ENCODE measurements at regions not wholly inside any gene's neighbourhood (a gene's known extent, or its start where the extent isn't known, plus 50 kb on each side); places are given as distances from the start of the nearest gene placed in this dataset.

DNA sequence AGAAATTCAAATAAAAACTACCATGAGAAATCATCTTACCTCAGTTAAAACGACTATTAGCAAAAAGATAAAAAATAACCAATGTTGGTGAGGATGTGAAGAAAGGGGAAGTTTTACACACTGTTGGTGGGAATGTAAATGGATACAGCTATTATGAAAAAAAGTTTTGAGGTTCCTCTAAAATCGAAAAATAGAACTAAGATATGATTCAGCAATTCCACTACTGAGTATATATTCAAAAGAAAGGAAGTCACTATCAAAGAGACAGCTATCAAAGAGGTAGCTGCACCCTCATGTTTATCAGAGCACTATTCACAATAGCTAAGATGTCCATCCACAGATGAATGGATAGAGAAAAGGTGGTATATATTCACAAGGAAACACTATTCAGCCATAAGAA is 1888.4 kb downstream of the MAT2B start:
- no peak overlapping the region for H3K27ac Mint-ChIP-seq
- TF ChIP-seq CTCF (IDR thresholded peaks at IDR 0.05; ENCODE audit: unreplicated experiment), result no peak
- peaks cover 4% of the 10 kb centered on the region for H3K9me3 Mint-ChIP-seq (ENCODE audit: low read depth)
- H3K4me1 Mint-ChIP-seq (ENCODE audit: low read depth), result peaks cover 4% of the 10 kb centered on the region
- DNase-seq (ENCODE audit: low spot score, unreplicated experiment), result no peak
- no peaks in the 10 kb centered on the region for H3K36me3 Mint-ChIP-seq (ENCODE audit: insufficient read depth)
- no peak overlapping the region for H3K4me3 Mint-ChIP-seq (ENCODE audit: low read depth)
- H3K27me3 Mint-ChIP-seq, result no peaks in the 10 kb centered on the region

- Mint-ChIP-seq H3K4me3 (ENCODE audit: low read depth) (no peak overlapping the region), H3K9me3 (ENCODE audit: low read depth) (no peaks in the 10 kb centered on the region), H3K36me3 (ENCODE audit: insufficient read depth) (no peaks in the 10 kb centered on the region), H3K27me3 (no peaks in the 10 kb centered on the region), H3K4me1 (ENCODE audit: low read depth) (peaks cover 8% of the 10 kb centered on the region), H3K27ac (no peak overlapping the region)
- no peak for TF ChIP-seq CTCF (IDR thresholded peaks at IDR 0.05; ENCODE audit: unreplicated experiment)
- DNase-seq (ENCODE audit: low spot score, unreplicated experiment), result no peak
Measured at GRCh38 chr5:165397516-165397915, 1892.1 kb downstream of the MAT2B start.

DNA sequence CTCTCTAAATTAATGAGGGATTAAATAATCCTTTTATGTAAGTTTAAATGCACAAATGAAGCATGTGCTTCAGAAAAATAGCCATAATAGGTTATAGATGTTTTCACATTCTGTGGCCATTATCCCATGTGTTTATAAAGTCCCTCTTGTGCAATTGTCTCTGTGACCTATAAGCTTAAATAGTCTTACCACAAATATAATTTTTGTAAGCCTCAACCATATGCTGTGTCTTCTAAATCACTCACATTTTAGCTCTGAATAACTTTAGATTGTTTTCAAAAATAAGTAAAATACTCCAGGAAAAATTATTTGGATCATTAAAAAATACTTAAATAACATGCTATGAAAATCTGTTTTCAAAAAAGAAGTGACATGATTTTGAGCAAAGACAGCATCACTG is 1894.7 kb downstream of the MAT2B start:
- Mint-ChIP-seq H3K36me3 (ENCODE audit: insufficient read depth) (no peaks in the 10 kb centered on the region), H3K9me3 (ENCODE audit: low read depth) (no peaks in the 10 kb centered on the region), H3K27ac (no peak overlapping the region), H3K4me3 (ENCODE audit: low read depth) (no peak overlapping the region), H3K27me3 (no peaks in the 10 kb centered on the region), H3K4me1 (ENCODE audit: low read depth) (peaks cover 8% of the 10 kb centered on the region)
- no peak for TF ChIP-seq CTCF (IDR thresholded peaks at IDR 0.05; ENCODE audit: unreplicated experiment)
- no peak for DNase-seq (ENCODE audit: low spot score, unreplicated experiment)

DNA sequence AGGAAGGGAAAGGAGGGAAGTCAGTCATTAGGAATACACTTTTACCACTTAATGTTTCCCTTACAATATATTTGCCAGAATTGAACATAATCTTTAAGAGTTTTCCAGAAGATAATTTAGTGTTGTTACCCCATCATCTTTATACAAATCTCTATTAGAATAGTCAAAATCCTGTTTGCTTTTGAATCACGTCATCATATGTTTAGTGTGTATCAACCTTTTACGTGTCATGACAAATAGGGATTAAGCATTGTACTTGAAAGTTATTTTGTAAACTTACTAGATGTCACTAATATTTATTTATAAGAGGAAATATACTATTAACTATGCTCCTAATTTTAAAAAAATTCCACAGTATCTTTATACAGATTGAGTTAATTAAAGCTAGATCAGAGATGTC is 1899.5 kb downstream of the MAT2B start:
- Mint-ChIP-seq H3K4me1 (ENCODE audit: low read depth) (peaks cover 4% of the 10 kb centered on the region), H3K27me3 (no peaks in the 10 kb centered on the region), H3K4me3 (ENCODE audit: low read depth) (no peak overlapping the region), H3K9me3 (ENCODE audit: low read depth) (peaks cover 22% of the 10 kb centered on the region), H3K36me3 (ENCODE audit: insufficient read depth) (peaks cover 3% of the 10 kb centered on the region), H3K27ac (no peak overlapping the region)
- no peak for DNase-seq (ENCODE audit: low spot score, unreplicated experiment)
- no peak for TF ChIP-seq CTCF (IDR thresholded peaks at IDR 0.05; ENCODE audit: unreplicated experiment)

DNA sequence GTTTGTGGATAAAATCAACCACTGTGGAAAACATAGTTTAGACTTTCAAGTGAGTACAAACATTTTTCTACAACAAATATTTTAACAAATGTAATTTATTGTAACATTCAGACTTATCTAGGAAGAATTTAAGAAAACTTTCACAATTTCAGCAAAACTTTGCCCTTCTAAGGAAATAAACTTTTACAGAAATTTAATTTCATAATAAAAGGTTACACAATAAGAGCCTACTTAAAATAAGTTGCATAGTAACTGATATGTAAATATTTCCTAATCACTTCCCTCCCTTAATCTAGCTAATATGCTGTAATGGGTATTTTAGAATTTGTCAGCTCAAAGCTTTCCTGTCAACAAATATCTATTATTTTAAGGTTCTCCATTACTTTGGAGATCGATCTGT is 1899.9 kb downstream of the MAT2B start:
- Mint-ChIP-seq H3K9me3 (ENCODE audit: low read depth) (peaks cover 23% of the 10 kb centered on the region), H3K4me3 (ENCODE audit: low read depth) (no peak overlapping the region), H3K4me1 (ENCODE audit: low read depth) (peaks cover 4% of the 10 kb centered on the region), H3K36me3 (ENCODE audit: insufficient read depth) (peaks cover 3% of the 10 kb centered on the region), H3K27me3 (no peaks in the 10 kb centered on the region), H3K27ac (no peak overlapping the region)
- TF ChIP-seq CTCF (IDR thresholded peaks at IDR 0.05; ENCODE audit: unreplicated experiment), result no peak
- no peak for DNase-seq (ENCODE audit: low spot score, unreplicated experiment)
